ENCODE measurements at regions not wholly inside any gene's neighbourhood (a gene's known extent, or its start where the extent isn't known, plus 50 kb on each side); places are given as distances from the start of the nearest gene placed in this dataset.

GRCh38 chr5:12399868-12400267 is 495.6 kb upstream of the CTNND2 start:
- H3K4me1 Mint-ChIP-seq, result no peaks in the 10 kb centered on the region
- no peak overlapping the region for H3K4me3 Mint-ChIP-seq
- H3K9me3 Mint-ChIP-seq, result peaks cover 0 to 4% of the 10 kb centered on the region in 2 donors
- no peaks in the 10 kb centered on the region for H3K36me3 Mint-ChIP-seq
- no peak overlapping the region for H3K27ac Mint-ChIP-seq
- no peaks in the 10 kb centered on the region for H3K27me3 Mint-ChIP-seq
- ATAC-seq (replicated peaks) (no peak), DNase-seq (no peak)

- DNase-seq (no peak), ATAC-seq (replicated peaks) (no peak)
- Mint-ChIP-seq H3K4me1 (no peaks in the 10 kb centered on the region), H3K27me3 (no peaks in the 10 kb centered on the region), H3K4me3 (no peak overlapping the region), H3K27ac (no peak overlapping the region), H3K36me3 (no peaks in the 10 kb centered on the region), H3K9me3 (peaks cover 0 to 2% of the 10 kb centered on the region in 2 donors)
Observed at GRCh38 chr5:12392246-12392645, 488.0 kb upstream of the CTNND2 start.

GRCh38 chr5:12385095-12385494 is 480.8 kb upstream of the CTNND2 start:
- DNase-seq (no peak), ATAC-seq (replicated peaks) (peak in 1 of 2 donors; percentile 23)
- no peaks in the 10 kb centered on the region for H3K36me3 Mint-ChIP-seq

GRCh38 chr5:12384005-12384404 is 479.8 kb upstream of the CTNND2 start:
- DNase-seq (no peak), ATAC-seq (replicated peaks) (no peak)
- Mint-ChIP-seq H3K4me1 (no peaks in the 10 kb centered on the region), H3K36me3 (no peaks in the 10 kb centered on the region), H3K4me3 (no peak overlapping the region), H3K27me3 (no peaks in the 10 kb centered on the region), H3K27ac (no peak overlapping the region), H3K9me3 (peaks cover 6 to 15% of the 10 kb centered on the region in 2 donors)

More at GRCh38 chr5:12385095-12385494, 480.8 kb upstream of the CTNND2 start:
- H3K4me3 Mint-ChIP-seq, result no peak overlapping the region
- no peak overlapping the region for H3K27ac Mint-ChIP-seq
- no peaks in the 10 kb centered on the region for H3K27me3 Mint-ChIP-seq
- H3K4me1 Mint-ChIP-seq, result no peaks in the 10 kb centered on the region
- H3K9me3 Mint-ChIP-seq, result peaks cover 6 to 14% of the 10 kb centered on the region in 2 donors

- Mint-ChIP-seq H3K27me3 (no peaks in the 10 kb centered on the region), H3K9me3 (no peaks in the 10 kb centered on the region), H3K27ac (no peak overlapping the region), H3K4me3 (no peak overlapping the region), H3K4me1 (no peaks in the 10 kb centered on the region), H3K36me3 (no peaks in the 10 kb centered on the region)
- no peak for ATAC-seq (replicated peaks)
- DNase-seq, result no peak
Observed at GRCh38 chr5:12367973-12368372, 463.7 kb upstream of the CTNND2 start.

- DNase-seq (no peak), ATAC-seq (replicated peaks) (no peak)
- Mint-ChIP-seq H3K9me3 (peaks cover 0 to 6% of the 10 kb centered on the region in 2 donors), H3K4me3 (no peak overlapping the region), H3K4me1 (no peaks in the 10 kb centered on the region), H3K27ac (no peak overlapping the region), H3K36me3 (no peaks in the 10 kb centered on the region), H3K27me3 (no peaks in the 10 kb centered on the region)
Observed at GRCh38 chr5:12360218-12360617, 456.0 kb upstream of the CTNND2 start.

- Mint-ChIP-seq H3K9me3 (peaks cover 5 to 9% of the 10 kb centered on the region in 2 donors), H3K4me1 (no peaks in the 10 kb centered on the region), H3K4me3 (no peak overlapping the region), H3K36me3 (no peaks in the 10 kb centered on the region), H3K27ac (no peak overlapping the region), H3K27me3 (no peaks in the 10 kb centered on the region)
- no peak for ATAC-seq (replicated peaks)
- no peak for DNase-seq
Observed at GRCh38 chr5:12358371-12359090, 454.3 kb upstream of the CTNND2 start.

GRCh38 chr5:12357626-12358025 is 453.4 kb upstream of the CTNND2 start:
- ATAC-seq (replicated peaks) (no peak), DNase-seq (no peak)
- H3K27ac Mint-ChIP-seq, result no peak overlapping the region
- H3K27me3 Mint-ChIP-seq, result no peaks in the 10 kb centered on the region
- peaks cover 5 to 9% of the 10 kb centered on the region in 2 donors for H3K9me3 Mint-ChIP-seq
- no peaks in the 10 kb centered on the region for H3K4me1 Mint-ChIP-seq
- no peak overlapping the region for H3K4me3 Mint-ChIP-seq
- H3K36me3 Mint-ChIP-seq, result no peaks in the 10 kb centered on the region

- Mint-ChIP-seq H3K27ac (no peak overlapping the region), H3K4me3 (no peak overlapping the region), H3K36me3 (no peaks in the 10 kb centered on the region), H3K27me3 (no peaks in the 10 kb centered on the region), H3K4me1 (no peaks in the 10 kb centered on the region), H3K9me3 (peaks cover 9 to 11% of the 10 kb centered on the region in 2 donors)
- DNase-seq, result no peak
- no peak for ATAC-seq (replicated peaks)
Observed at GRCh38 chr5:12354686-12355085, 450.4 kb upstream of the CTNND2 start.

GRCh38 chr5:12343558-12343957 is 439.3 kb upstream of the CTNND2 start:
- ATAC-seq (replicated peaks) (no peak), DNase-seq (no peak)
- peaks cover 0 to 2% of the 10 kb centered on the region in 2 donors for H3K9me3 Mint-ChIP-seq
- no peaks in the 10 kb centered on the region for H3K36me3 Mint-ChIP-seq
- H3K4me1 Mint-ChIP-seq, result no peaks in the 10 kb centered on the region
- no peak overlapping the region for H3K27ac Mint-ChIP-seq
- H3K27me3 Mint-ChIP-seq, result no peaks in the 10 kb centered on the region
- H3K4me3 Mint-ChIP-seq, result no peak overlapping the region

GRCh38 chr5:12335938-12336337 is 431.7 kb upstream of the CTNND2 start:
- H3K9me3 Mint-ChIP-seq, result peaks cover 7 to 9% of the 10 kb centered on the region in 2 donors
- no peak for DNase-seq
- no peaks in the 10 kb centered on the region for H3K36me3 Mint-ChIP-seq

GRCh38 chr5:12332480-12332879 is 428.2 kb upstream of the CTNND2 start:
- no peak for DNase-seq
- Mint-ChIP-seq H3K4me1 (no peaks in the 10 kb centered on the region), H3K9me3 (peaks cover 10 to 12% of the 10 kb centered on the region in 2 donors), H3K27me3 (no peaks in the 10 kb centered on the region), H3K4me3 (no peak overlapping the region), H3K27ac (no peak overlapping the region), H3K36me3 (no peaks in the 10 kb centered on the region)
- no peak for ATAC-seq (replicated peaks)

More at GRCh38 chr5:12335938-12336337, 431.7 kb upstream of the CTNND2 start:
- no peak overlapping the region for H3K27ac Mint-ChIP-seq
- H3K4me1 Mint-ChIP-seq, result no peaks in the 10 kb centered on the region
- no peak for ATAC-seq (replicated peaks)
- H3K4me3 Mint-ChIP-seq, result no peak overlapping the region
- H3K27me3 Mint-ChIP-seq, result no peaks in the 10 kb centered on the region

GRCh38 chr5:12330993-12331588 is 426.8 kb upstream of the CTNND2 start:
- no peak overlapping the region for H3K27ac Mint-ChIP-seq

GRCh38 chr5:12330381-12330780 is 426.1 kb upstream of the CTNND2 start:
- no peak for DNase-seq
- H3K4me1 Mint-ChIP-seq, result no peaks in the 10 kb centered on the region
- no peaks in the 10 kb centered on the region for H3K27me3 Mint-ChIP-seq
- no peaks in the 10 kb centered on the region for H3K36me3 Mint-ChIP-seq
- H3K4me3 Mint-ChIP-seq, result no peak overlapping the region
- peaks cover 12 to 16% of the 10 kb centered on the region in 2 donors for H3K9me3 Mint-ChIP-seq
- H3K27ac Mint-ChIP-seq, result no peak overlapping the region
- no peak for ATAC-seq (replicated peaks)

More at GRCh38 chr5:12330993-12331588, 426.8 kb upstream of the CTNND2 start:
- Mint-ChIP-seq H3K9me3 (peaks cover 12 to 16% of the 10 kb centered on the region in 2 donors), H3K4me3 (no peak overlapping the region), H3K27me3 (no peaks in the 10 kb centered on the region), H3K36me3 (no peaks in the 10 kb centered on the region), H3K4me1 (no peaks in the 10 kb centered on the region)
- no peak for DNase-seq
- ATAC-seq (replicated peaks), result no peak

GRCh38 chr5:12323637-12324229 is 419.5 kb upstream of the CTNND2 start:
- Mint-ChIP-seq H3K4me3 (no peak overlapping the region), H3K4me1 (no peaks in the 10 kb centered on the region), H3K9me3 (peaks cover 7% of the 10 kb centered on the region in 2 donors), H3K27ac (no peak overlapping the region), H3K27me3 (no peaks in the 10 kb centered on the region), H3K36me3 (no peaks in the 10 kb centered on the region)
- no peak for DNase-seq
- ATAC-seq (replicated peaks), result no peak
